Pons (tissue), 1 donor: ENCODE measurements at regions not wholly inside any gene's neighbourhood (a gene's known extent, or its start where the extent isn't known, plus 50 kb on each side); places are given as distances from the start of the nearest gene placed in this dataset.
A peak's percentile ranks its signal among the peaks of the same experiment; 100 is the strongest.

ENCODE experiments used
- DNase-seq: peaks from one replicate; pipeline ENCODE4 v3.0.0-alpha.2; 2016; ENCODE audit warnings: low spot score

DNA sequence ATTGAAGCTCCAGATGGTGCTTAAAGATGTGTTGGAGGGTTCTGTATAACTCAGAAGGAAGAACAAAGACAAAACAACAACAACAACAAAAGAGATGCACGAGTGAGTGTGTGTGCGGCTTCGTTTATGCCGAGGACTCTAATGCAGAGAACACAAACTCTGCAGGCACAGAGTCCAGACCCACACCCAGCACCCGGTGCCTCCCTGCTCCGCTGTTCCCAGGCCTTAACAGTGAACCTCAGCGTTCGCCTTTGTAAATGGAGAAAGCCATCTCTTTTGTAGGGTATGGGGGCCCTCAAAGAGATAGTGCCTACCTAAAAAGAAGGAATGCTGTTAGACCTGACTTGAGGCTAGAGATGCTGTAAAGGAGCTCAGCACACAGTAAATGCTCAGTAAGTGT, 243.3 kb downstream of the ERMARD start:
- DNase-seq = no peak

DNA sequence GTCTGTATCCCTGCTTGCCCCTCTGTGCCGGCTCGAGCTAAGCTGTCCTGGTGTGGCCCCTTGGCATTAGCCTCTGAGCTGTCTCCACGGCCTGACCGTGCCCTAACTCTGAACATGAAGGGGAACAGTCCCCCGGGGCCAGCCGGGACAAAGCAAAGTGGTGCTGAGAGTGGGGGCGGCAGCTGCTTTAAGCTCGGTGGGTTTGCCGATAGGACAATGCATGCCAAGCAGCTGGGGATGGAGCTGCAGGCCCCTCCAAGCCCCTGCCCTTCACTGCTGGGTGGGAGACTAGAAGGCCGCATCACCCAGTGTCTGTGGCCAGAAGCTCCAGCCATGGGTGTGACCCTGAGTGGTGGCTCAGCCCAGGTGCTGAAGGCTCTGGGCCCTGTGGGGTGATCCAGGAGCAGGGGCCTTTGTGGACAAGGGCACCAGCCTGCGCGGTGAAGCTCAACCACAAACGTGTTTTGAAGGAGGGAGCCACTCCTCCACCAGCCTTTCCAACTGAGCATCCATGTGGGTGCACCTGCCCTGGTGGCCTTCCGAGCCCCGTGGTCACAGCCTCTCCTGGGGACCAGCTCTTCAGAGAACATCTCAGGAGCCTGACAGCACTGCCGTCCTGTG, 242.5 kb downstream of the ERMARD start:
- DNase-seq = no peak

DNA sequence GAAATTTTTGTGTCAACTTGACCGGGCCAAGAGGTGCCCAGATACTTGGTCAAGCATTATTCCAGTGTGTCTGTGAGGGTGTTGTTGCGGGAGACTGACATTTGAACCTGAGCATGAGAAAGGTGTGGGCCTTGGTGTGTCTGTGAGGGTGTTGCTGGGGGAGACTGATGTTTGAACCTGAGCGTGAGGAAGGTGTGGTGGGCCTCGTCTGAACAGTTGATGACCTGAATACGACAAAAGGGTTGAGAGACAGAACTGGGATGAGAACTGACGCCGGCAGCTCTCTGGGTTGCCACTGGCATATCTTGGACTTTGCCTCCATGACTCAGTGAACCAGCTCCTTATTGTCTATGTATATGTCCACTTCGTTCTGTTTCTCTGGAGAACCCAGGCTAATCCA, 240.5 kb downstream of the ERMARD start:
- no peak for DNase-seq

DNA sequence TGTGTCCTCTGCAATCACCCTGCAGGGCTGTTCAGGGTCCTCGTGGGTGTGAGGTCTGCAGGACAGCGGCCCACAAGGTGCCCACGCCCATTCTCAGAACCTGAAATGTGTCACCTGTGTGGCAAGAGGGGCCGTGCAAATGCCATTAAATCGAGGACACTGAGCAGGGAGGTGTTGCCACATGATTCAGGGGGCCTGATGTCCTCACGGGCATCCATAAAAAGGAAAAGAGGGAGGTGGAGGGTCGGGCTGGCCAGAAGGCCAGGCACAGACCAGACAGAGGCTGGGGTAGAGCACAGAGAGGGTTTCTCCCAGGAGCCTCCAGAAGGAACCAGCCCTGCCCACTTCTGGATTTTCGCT, 239.6 kb downstream of the ERMARD start:
- no peak for DNase-seq

DNA sequence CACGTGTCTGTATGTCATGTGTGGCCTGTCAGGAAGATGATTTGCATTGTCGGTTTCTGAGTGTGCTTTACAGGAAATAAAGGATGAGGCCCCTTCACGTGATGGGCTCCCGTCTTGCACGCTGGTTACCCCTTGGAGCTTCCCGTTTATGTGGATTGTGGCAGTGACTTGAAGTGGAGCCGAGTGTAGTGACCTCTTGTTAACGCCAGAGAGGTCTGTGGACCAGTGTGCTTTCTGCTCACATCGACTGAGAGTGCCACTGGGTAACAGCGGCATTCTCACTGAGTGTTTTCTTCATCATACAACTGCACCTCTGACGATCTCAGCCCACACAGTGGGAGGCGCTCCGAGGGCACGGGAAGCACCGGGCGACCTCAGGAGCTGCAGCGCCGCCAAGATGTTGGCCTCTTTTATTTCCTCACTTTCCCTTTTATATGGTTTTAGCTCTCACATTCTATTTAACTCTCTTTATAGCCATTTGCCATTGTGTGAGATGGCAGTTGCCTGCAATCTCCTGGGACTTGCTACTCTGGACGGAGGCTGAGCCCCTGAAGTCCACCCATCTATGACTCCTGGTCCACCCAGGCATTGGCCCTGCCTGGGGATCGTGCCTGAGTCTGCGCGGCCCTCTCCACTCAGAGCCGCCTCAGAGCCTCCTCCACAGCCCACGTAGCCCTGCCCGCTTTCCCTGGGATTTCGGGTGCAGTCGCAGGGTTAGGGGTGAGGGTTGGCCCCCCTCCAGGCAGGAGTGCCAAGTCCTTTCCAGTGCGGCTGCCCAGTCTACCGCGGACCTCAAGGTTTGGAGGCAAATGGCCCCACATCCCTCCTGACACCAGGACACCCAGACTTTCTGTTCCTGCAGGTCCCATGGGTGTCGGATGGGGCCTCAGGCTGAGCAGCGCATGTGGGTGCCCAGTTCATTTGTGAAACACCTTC, 238.9 kb downstream of the ERMARD start:
- peak; percentile 30 for DNase-seq

DNA sequence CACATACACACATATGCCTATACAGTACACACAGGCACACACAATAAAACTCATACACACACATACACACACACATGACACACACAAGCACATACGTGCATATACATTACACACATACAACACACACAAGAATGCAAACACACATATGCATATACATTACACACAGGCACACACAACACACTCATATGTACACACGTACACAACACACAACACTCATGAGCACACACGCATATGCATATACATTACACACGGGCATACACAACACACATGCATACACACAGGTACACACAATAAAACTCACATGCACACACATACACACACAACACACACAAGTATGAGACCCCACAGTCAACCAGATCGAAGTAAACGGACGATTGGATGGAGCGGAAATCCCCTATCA, 238.2 kb downstream of the ERMARD start:
- no peak for DNase-seq

DNA sequence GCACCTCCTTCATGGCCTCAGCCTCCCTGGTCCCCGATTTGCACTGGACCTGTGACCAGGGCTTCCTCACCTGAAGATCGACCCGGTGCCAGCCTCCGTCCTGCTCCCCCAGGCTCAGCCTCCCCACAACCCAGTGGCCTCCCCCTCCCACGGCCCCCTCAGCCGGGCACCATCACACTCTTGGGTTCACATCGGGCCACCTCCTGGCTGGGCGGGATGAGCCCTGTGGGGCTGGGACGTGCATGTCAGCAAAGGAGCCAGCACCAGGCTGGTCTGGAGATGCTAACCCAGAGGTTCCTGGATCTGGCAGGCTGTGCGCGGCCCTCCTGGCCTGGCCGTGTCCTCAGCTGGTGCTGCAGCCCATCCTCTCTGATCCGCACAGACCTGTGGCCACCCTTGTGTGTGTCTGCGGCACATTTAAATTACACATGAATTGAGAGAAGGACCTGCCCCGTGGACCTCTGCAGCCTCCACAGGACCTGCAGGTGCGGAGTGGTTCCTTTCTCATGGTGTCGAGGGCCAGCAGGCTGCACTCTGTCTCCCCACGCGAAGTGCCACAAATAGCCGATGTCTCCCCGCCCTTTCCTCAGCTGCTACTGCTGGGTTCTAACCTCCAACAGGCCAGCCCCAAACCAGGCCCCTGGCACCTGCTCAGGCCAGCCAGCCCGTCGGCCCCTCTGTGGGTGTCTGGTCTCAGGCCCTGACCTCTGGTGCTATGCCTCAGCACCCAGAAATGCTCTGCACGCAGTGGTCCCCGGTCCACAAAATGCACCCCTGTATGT, 237.5 kb downstream of the ERMARD start:
- DNase-seq = no peak

DNA sequence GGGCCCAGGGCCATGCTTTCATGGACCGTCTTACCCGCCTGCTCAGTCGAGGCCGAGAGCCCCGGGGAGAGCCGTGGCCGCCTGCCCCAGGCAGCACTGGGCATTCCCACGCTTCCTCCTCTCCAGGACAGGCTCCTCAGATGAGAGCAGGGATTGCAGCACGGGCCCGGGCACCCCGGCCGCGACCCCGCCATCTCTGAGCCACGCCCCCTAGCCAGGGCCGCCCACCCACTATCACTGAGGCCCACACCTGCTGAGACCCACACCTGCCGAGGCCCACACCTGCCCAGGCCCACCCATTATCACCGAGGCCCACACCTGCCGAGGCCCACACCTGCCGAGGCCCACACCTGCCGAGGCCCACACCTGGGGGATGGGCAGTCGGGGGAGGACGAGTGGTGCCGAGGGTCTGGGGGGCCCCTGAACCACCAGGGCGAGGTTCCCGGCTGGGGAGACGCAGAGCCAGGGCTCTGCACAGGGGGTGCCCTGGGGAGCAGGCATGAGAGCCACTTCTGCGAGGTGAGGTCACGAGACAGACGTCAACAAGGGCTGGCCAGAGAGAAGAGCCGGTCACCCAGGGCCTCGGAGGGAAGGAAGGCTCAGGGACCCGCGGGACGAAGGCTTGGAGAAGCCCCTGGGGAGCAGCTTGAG, 235.6 kb downstream of the ERMARD start:
- no peak for DNase-seq

DNA sequence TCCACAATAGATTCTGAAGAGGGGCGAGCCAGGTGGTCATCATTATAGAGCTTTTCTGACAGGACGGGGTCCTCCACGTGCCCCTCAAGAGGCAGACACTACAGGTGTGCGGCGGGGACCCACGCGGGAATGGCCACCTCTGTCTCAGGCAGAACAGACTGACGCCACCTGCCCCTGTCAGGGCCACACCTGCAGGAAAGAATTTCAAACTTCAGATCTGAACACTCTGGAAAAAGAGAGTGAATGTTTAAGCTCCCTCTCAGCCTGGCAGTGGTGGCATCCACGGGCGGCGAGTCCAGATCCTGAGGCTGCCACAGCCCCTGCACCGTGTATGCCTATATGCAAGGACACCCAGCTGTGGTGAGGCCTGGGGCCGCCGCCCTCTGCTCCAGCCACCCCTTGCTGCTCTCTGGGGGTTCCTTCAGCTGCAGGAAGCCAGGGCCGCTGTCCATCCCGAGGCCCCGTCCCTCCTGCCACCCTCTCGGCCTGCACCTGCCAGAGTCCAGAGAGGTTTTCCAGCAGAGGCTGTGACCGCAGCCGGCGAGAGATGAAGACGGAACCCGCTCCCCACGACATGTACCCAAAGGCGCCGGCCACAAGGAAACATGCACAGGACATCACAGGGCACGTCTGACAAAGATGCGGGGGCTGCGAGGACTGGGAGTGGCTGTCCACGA, 234.9 kb downstream of the ERMARD start:
- no peak for DNase-seq

DNA sequence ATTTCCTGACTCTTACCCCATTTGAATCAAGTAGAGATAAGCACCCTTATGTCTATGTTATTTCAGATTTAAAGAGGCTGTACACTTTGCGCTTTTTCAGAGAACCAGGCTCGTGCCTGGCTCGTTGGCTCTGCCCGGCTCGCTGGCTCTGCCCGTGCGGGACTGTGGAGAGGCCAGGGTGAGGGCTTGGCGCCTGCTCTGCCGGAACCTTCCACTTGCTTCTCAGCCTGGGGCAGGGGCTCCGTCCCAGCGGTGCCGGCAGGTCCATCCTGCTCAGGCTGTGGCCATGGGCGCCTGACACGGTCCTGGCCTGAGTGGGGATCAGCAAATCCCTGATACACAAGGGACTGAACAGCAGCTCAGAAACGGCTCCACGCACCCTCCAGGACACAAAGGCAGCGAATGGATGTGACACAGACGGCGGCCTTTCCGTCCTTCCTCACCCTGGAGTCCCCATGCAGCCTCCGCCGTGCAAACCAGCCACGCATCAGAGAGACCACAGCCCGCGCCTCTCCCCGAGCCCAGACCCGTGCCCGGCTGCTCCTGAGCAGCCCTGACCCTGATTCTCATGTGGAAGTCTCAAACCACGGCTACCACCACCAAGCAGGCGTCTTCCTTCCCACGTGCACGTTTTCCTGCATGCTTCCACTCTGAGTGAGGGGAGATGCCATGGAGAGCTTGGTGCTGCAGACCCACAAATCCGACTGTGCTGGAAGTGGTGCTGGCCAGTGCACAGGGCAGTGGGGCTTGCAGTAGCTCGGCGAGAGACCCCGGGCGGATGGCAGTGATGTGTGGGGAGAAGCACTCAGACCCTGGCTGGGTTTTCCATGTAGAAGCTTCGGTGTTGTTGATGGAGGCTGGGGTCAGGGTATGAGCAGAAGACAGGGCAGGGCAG, 233.9 kb downstream of the ERMARD start:
- DNase-seq = no peak

DNA sequence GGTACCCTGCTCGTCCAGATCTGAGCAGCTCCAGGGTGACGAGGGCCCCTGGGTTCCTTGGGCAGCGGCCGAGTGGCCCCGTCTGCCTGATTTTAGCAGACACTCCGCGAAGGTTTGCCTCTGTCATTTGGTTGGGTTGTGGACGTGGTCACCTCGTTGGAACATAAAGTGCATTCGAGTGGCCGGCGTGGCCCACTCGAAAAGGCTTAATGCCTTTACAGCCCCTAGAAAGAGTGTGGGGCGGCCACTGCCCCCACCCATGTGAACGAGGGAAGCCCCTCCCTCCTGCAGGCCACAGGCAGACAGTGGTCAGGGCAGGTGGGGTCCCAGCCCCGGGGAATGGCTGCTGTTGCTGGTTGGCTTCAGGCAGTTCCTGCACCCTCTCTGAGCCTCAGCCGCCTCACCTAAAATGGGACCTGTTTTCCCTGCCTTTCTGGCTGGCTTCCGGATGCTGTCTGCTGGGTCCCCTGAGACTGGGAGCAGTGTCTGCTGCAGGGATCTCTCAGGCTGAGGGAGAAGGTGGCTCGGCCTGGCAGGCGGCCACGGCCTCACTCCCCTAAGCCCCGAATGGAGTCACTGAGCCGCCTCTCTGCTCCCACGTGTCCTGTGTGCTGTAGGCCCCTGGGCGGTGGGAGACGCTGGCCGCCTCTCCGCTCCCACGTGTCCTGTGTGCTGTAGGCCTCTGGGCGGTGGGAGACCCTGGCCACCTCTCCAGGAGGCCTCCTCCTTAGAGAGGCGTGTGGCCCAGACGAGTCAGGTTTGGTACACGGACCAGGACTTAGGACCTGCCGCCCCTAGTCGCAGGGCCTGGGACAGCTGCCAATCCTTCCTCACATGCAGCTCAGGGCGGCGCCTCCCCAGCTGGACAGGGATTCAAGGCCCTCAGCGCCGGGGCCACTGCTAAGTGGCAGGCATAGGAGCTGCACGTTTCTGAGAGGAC, 233.0 kb downstream of the ERMARD start:
- no peak for DNase-seq

DNA sequence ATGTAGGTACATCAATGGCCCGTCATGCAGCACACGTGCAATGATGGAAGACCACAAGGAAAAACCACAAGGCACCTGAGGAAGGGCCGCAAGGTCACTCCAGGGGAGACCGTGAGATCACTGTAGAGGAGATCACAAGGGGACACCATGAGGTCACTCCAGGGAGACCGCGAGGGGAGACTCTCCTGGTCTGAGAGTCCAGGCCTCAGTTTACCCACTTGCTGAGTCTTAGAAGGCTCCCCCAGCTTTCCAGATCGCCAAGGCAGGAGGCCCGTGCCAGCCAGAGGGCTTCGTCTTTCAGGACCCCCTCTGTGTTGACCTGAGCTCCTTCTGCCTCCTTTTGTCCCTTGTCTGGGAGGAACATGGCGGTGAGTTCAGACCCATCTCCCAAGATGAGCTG, 232.2 kb downstream of the ERMARD start:
- DNase-seq = no peak

DNA sequence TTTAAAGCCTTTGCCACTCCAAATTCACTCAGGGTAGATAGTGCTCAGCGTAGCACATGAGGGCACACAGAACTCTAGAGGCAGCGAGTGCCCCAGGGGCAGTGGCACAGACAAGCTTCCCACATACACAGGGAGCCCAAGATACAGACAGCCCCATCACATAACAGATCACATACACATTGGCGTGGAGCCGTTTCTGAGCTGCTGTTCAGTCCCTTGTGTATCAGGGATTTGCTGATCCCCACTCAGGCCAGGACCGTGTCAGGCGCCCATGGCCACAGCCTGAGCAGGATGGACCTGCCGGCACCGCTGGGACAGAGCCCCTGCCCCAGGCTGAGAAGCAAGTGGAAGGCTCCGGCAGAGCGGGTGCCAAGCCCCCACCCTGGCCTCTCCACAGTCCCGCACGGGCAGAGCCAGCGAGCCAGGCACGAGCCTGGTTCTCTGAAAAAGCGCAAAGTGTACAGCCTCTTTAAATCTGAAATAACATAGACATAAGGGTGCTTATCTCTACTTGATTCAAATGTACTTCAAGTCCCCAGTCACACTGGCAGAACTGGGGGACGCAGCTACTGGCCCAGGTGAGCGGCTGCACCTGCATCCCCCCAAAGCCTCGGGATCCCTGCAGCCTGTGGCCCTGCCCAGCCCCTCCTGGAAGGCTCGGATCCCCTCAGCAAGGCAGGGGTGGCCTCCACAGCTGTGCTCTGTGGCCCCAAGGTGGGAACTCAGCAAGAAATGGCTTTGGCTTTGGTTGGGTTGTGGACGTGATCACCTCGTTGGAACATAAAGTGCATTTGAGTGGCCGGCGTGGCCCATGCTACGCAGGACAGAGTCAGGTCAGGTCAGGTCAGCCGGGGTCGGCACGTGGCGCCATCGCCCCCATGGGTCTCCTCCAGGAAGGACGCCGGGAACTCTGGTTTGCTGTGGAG, 231.3 kb downstream of the ERMARD start:
- DNase-seq = no peak

DNA sequence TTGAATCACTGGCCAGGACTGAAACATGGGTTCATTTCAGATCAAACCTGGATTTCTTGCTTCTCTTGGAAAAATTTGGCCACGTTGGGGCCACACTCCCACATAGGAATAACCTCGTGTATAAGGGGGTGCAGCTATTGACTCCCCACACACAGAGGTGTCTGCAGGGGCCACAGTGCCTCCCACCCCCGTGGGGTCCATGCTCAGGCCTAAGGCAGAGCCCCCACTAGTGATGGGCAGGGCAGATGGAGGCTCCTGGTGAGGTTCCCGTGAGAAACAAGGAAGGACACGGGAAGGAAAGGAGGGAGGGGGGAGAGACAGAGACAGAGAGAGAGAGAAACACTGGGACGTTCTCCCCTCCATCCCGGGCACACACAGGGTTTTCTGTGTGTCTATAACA, 230.5 kb downstream of the ERMARD start:
- DNase-seq = no peak

DNA sequence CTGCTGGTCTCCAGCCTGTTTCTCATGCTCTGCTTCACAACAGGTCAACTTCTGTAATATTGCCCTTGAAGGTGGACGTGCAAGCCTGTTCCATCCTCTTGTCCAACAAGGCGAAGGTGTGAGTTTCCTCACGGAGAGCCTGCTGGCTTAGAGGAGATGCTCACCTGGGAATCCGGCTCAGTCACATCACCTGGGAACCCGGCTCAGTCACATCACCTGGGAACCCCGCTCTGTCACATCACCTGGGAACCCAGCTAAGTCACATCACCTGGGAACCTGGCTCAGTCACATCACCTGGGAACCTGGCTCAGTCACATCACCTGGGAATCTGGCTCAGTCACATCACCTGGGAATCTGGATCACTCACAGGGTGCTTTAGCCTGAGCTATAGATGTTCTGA, 230.1 kb downstream of the ERMARD start:
- DNase-seq = no peak

DNA sequence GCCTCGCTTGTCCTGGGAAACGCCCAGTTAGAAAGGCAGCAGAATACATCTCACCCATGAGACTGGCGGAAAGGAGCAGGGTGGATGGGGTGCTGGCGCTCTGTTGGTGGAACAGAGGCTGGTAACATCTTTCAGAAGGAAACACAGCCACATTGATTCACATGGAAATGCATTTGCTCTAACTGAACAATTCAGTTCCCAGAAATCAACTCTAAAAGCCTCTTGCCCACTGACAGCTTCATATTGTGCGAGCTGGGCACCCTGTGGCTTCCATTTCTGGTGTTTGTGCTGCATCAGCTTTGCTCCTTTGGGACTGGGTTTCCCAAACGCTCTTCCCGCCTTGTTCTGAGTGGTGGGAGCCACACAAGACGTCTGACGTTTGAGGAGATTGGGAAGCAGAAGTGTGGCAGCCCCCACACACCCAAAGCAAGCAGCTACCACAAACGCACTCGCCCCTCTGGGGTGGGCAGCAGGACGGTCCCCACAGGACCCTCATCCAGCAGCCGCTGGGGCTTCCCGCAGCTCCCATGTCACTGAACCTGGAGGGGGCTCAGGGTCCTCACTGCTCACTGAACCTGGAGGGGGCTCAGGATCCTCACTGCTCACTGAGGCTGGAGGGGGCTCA, 229.5 kb downstream of the ERMARD start:
- DNase-seq = no peak

DNA sequence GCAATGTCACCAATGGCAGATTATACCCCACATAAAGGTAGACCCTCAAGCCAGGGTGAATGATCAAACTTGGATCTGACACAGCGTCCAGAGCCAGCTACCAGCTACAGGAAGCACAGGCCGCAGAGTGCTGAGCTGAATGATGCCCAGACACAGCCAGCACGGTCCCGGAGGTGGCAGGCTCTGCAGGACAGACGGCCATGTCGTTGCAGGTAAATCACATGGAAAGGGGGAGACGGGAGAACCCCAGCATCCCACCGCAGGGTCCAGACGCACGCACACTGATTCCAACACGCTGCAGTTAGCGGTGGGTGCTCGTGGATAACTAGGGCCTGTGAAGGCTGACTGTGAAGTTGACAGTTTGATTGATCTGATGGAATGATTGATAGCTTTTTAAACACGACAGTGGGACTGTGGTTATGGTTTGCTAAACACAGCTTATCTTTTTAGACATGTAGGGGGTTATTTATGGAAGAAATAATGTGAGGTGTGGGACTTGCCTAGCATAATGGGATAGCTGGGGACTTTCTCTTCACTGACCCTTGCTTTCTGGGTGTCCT, 228.5 kb downstream of the ERMARD start:
- DNase-seq = no peak
